ENCODE measurements at regions not wholly inside any gene's neighbourhood (a gene's known extent, or its start where the extent isn't known, plus 50 kb on each side); places are given as distances from the start of the nearest gene placed in this dataset.
A peak's percentile ranks its signal among the peaks of the same experiment; 100 is the strongest.
"Not testable (repeated sequence)": the region's sequence is repeated elsewhere in the genome, so short reads cannot be mapped to it uniquely, and the experiment has no call there.

GRCh38 chr11:116335078-116335477 lies 437.7 kb downstream of the BUD13 start:
- no peak for DNase-seq (ENCODE audit: low spot score)

- DNase-seq (ENCODE audit: low spot score): no peak
Measured at GRCh38 chr11:116334596-116334995, 438.2 kb downstream of the BUD13 start.

- no peak for DNase-seq (ENCODE audit: low spot score)
Measured at GRCh38 chr11:116333001-116333535, 439.7 kb downstream of the BUD13 start.

- DNase-seq (ENCODE audit: low spot score): no peak
Measured at GRCh38 chr11:116332391-116332790, 440.4 kb downstream of the BUD13 start.

GRCh38 chr11:116331381-116331780 lies 441.4 kb downstream of the BUD13 start:
- DNase-seq (ENCODE audit: low spot score): no peak

GRCh38 chr11:116330439-116331185 lies 442.2 kb downstream of the BUD13 start:
- no peak for DNase-seq (ENCODE audit: low spot score)

- DNase-seq (ENCODE audit: low spot score): no peak
Measured at GRCh38 chr11:116329354-116330090, 443.3 kb downstream of the BUD13 start.

GRCh38 chr11:116328851-116329250 lies 443.9 kb downstream of the BUD13 start:
- no peak for DNase-seq (ENCODE audit: low spot score)

- no peak for DNase-seq (ENCODE audit: low spot score)
Measured at GRCh38 chr11:116328391-116328790, 444.4 kb downstream of the BUD13 start.

- DNase-seq (ENCODE audit: low spot score): no peak
Measured at GRCh38 chr11:116326146-116326545, 446.6 kb downstream of the BUD13 start.

GRCh38 chr11:116325247-116325646 lies 447.5 kb downstream of the BUD13 start:
- DNase-seq (ENCODE audit: low spot score): no peak

GRCh38 chr11:116324077-116324476 lies 448.7 kb downstream of the BUD13 start:
- DNase-seq (ENCODE audit: low spot score): not testable (repeated sequence)

GRCh38 chr11:116317212-116317611 lies 455.6 kb downstream of the BUD13 start:
- no peak for DNase-seq (ENCODE audit: low spot score)

GRCh38 chr11:116314006-116314405 lies 458.8 kb downstream of the BUD13 start:
- no peak for DNase-seq (ENCODE audit: low spot score)

GRCh38 chr11:116312570-116313391 lies 460.0 kb downstream of the BUD13 start:
- peak; percentile 92 for DNase-seq (ENCODE audit: low spot score)

- DNase-seq (ENCODE audit: low spot score): peak; percentile 20
Measured at GRCh38 chr11:116311206-116311605, 461.6 kb downstream of the BUD13 start.

- DNase-seq (ENCODE audit: low spot score): no peak
Measured at GRCh38 chr11:116310698-116311097, 462.1 kb downstream of the BUD13 start.

- DNase-seq (ENCODE audit: low spot score): no peak
Measured at GRCh38 chr11:116310226-116310625, 462.6 kb downstream of the BUD13 start.

GRCh38 chr11:116309446-116309845 lies 463.3 kb downstream of the BUD13 start:
- no peak for DNase-seq (ENCODE audit: low spot score)

GRCh38 chr11:116302756-116303155 lies 470.0 kb downstream of the BUD13 start:
- peak; percentile 10 for DNase-seq (ENCODE audit: low spot score)

- no peak for DNase-seq (ENCODE audit: low spot score)
Measured at GRCh38 chr11:116301141-116301540, 471.6 kb downstream of the BUD13 start.

GRCh38 chr11:116300232-116300631 lies 472.6 kb downstream of the BUD13 start:
- no peak for DNase-seq (ENCODE audit: low spot score)
